GM12892 (cell line): ENCODE measurements at regions not wholly inside any gene's neighbourhood (a gene's known extent, or its start where the extent isn't known, plus 50 kb on each side); places are given as distances from the start of the nearest gene placed in this dataset.

ENCODE experiments used
- POLR2A ChIP-seq: IDR thresholded peaks from 2 replicates; pipeline ENCODE4 v1.6.1; 2011; ENCODE audit warnings: low read depth, low read length, control low read depth
- POLR2AphosphoS5 ChIP-seq: IDR thresholded peaks from 2 replicates; pipeline ENCODE4 v1.6.1; 2011; ENCODE audit warnings: low read depth, low read length, control low read depth
- TAF1 ChIP-seq: IDR thresholded peaks from 2 replicates; pipeline ENCODE4 v1.6.1; 2011; ENCODE audit warnings: low read depth, mild to moderate bottlenecking, control low read depth, low read length, borderline replicate concordance

- TF ChIP-seq POLR2AphosphoS5 (no peak), TAF1 (no peak), POLR2A (no peak)
Observed at GRCh38 chr10:128258421-128258976, 132.3 kb upstream of the MKI67 start.
